ENCODE measurements at regions not wholly inside any gene's neighbourhood (a gene's known extent, or its start where the extent isn't known, plus 50 kb on each side); places are given as distances from the start of the nearest gene placed in this dataset.

DNA sequence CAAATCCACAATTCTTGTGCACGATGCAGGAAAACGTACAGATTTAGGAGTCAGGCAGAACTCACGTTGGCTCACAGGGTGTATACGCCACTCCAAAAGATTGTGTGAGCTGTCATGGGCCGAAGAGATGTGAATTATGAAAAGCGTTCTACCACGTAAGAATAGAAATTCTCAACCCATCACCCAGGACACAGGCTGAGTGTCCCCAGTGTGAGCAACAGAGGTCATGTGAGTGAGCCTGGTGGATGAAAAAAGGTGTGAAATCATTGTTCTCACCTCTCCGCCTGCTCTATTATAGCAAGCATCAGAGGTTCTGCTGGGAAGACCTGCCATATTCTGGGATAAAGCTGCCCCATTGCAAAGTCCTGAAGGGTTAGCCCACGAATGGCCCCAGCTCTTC is 235.0 kb downstream of the MN1 start:
- H3K4me3 ChIP-seq, result no peak overlapping the region
- H3K4me1 ChIP-seq, result no peaks in the 10 kb centered on the region
- no peak overlapping the region for H3K27ac ChIP-seq
- ATAC-seq, result no peak
- DNase-seq, result no peak
- in situ Hi-C loops (cut with MboI; ENCODE audit: low sequenced_read_pairs in 4 of 4), result no loop called here
- intact Hi-C loops (cut with DNase I; ENCODE audit: low total_unique reads), result no loop called here
- TF ChIP-seq, protein P1, sequence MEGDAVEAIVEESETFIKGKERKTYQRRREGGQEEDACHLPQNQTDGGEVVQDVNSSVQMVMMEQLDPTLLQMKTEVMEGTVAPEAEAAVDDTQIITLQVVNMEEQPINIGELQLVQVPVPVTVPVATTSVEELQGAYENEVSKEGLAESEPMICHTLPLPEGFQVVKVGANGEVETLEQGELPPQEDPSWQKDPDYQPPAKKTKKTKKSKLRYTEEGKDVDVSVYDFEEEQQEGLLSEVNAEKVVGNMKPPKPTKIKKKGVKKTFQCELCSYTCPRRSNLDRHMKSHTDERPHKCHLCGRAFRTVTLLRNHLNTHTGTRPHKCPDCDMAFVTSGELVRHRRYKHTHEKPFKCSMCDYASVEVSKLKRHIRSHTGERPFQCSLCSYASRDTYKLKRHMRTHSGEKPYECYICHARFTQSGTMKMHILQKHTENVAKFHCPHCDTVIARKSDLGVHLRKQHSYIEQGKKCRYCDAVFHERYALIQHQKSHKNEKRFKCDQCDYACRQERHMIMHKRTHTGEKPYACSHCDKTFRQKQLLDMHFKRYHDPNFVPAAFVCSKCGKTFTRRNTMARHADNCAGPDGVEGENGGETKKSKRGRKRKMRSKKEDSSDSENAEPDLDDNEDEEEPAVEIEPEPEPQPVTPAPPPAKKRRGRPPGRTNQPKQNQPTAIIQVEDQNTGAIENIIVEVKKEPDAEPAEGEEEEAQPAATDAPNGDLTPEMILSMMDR (IDR thresholded peaks at IDR 0.05 in 4 of 5, conservative IDR thresholded peaks at IDR 0.05 in 1 of 5), result no peak
- no peak for TF ChIP-seq POLR2A (IDR thresholded peaks at IDR 0.05)
- H3K27me3 ChIP-seq, result no peaks in the 10 kb centered on the region
- no peaks in the 10 kb centered on the region for H3K9me3 ChIP-seq
- no peaks in the 10 kb centered on the region for H3K36me3 ChIP-seq

DNA sequence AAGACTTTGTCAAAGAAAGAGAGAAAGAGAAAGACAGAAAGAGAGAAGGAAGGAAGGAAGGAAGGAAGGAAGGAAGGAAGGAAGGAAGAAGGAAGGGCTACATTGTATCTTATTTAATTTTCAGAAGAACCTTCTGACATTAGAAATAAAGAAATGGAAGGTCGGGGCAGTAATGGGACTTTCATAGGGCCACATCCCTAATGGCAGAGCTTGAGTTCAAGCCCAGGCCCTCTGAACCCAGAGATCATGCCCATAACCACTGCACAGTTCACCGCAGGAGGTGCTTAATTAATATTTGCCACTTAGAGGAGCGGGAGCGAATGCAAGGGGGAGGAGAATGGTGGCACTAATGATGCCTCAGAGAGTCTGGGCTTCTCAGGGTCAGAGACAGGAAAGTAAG is 233.3 kb downstream of the MN1 start:
- Histone ChIP-seq H3K27ac (no peak overlapping the region), H3K36me3 (no peaks in the 10 kb centered on the region), H3K4me3 (no peak overlapping the region), H3K27me3 (peaks cover 0 to 10% (median 2%) of the 10 kb centered on the region in 3 donors), H3K4me1 (no peaks in the 10 kb centered on the region), H3K9me3 (no peaks in the 10 kb centered on the region)
- in situ Hi-C loops (cut with MboI; ENCODE audit: low sequenced_read_pairs in 4 of 4), result no loop called here
- ATAC-seq (no peak), DNase-seq (no peak)
- TF ChIP-seq, protein P1 (IDR thresholded peaks at IDR 0.05 in 4 of 5, conservative IDR thresholded peaks at IDR 0.05 in 1 of 5), result no peak
- TF ChIP-seq POLR2A (IDR thresholded peaks at IDR 0.05), result no peak
- intact Hi-C loops (cut with DNase I; ENCODE audit: low total_unique reads), result no loop called here

DNA sequence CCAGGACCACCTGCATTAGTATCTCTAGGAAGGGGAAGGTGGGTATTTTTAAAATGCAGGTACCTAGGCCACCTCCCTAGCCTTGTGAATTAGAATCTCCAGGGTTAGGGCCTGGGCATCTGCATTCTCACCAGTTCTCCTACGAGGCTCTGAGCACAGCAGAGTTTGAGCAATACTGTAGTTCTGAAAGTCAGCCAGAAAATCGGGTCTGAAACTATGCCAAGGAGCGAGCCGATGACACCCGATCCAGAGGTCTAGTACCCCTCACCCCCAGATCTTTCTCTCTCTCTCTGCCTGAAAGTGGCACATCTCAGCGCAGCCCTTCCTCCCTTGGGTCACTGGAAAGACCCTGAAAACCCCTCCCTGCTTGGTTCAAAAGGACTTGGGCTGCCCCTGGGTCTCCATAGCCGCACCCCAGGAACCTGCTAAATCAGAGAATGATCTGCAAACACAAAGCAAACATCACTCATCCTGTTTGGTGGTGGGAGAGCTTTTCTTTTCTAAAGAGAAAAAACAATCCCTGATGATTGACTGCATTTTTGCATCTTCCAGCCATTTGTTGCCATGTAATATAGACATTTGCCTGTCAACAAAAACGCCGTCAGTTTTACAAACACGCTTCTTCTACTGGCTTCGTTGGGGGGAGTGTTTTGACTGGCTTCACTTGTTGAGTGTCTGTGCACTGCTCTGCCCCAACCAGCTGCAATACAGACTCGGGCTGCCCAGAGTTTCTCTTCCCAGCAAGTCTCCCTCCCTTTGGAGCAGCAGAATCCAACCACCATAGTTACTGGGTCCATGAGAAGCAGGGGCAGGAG is 229.9 kb downstream of the MN1 start:
- no peaks in the 10 kb centered on the region for H3K36me3 ChIP-seq
- no peak overlapping the region for H3K4me3 ChIP-seq
- H3K27ac ChIP-seq, result no peak overlapping the region
- no peak for DNase-seq
- H3K9me3 ChIP-seq, result no peaks in the 10 kb centered on the region
- in situ Hi-C loops (cut with MboI; ENCODE audit: low sequenced_read_pairs in 4 of 4), result no loop called here
- peaks cover 0 to 10% (median 2%) of the 10 kb centered on the region in 3 donors for H3K27me3 ChIP-seq
- intact Hi-C loops (cut with DNase I; ENCODE audit: low total_unique reads), result loop anchor here (10.0 kb wide), 1 partner anchor 107 kb away; no protein-coding TSS in a partner anchor
- H3K4me1 ChIP-seq, result no peaks in the 10 kb centered on the region
- no peak for TF ChIP-seq POLR2A (IDR thresholded peaks at IDR 0.05)
- TF ChIP-seq, protein P1 (IDR thresholded peaks at IDR 0.05 in 4 of 5, conservative IDR thresholded peaks at IDR 0.05 in 1 of 5), result no peak
- ATAC-seq, result no peak

DNA sequence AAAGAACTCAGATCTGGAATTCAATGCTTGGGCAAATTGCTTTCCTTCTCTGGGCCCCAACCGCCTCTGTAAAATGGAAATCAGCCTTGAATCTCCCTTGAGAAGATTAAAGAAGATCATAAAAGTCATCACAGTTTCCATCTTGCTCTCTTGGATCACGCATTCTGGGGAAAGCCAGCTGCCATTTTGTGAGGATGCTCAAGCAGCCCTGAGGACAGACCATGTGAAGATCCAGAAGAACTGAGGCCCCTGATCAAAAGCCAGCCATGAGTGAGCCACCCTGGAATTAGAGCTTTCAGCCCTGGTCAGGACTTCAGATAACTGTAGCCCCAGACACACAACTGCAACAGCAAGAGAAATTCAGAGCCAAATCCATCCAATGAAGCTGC is 229.3 kb downstream of the MN1 start:
- TF ChIP-seq, protein P1 (IDR thresholded peaks at IDR 0.05 in 4 of 5, conservative IDR thresholded peaks at IDR 0.05 in 1 of 5), result no peak
- TF ChIP-seq POLR2A (IDR thresholded peaks at IDR 0.05), result no peak
- Histone ChIP-seq H3K4me1 (no peaks in the 10 kb centered on the region), H3K27ac (no peak overlapping the region), H3K27me3 (peaks cover 0 to 10% (median 2%) of the 10 kb centered on the region in 3 donors), H3K36me3 (no peaks in the 10 kb centered on the region), H3K4me3 (no peak overlapping the region), H3K9me3 (no peaks in the 10 kb centered on the region)
- in situ Hi-C loops (cut with MboI; ENCODE audit: low sequenced_read_pairs in 4 of 4) (no loop called here), intact Hi-C loops (cut with DNase I; ENCODE audit: low total_unique reads) (loop anchor here (10.0 kb wide), 1 partner anchor 107 kb away; no protein-coding TSS in a partner anchor)
- DNase-seq (no peak), ATAC-seq (no peak)

Measured in gastrocnemius medialis (tissue), 4 donors.